Kasumi-1 (cell line): ENCODE measurements at regions not wholly inside any gene's neighbourhood (a gene's known extent, or its start where the extent isn't known, plus 50 kb on each side); places are given as distances from the start of the nearest gene placed in this dataset.

Experiments used
- DNase-seq, 2 experiments: peaks; one replicate each; lab custom pipeline; 2025; lab: John Stamatoyannopoulos, UW

GRCh38 chr2:120992791-120993555 is 257.3 kb downstream of the GLI2 start:
- DNase-seq = no peak

- no peak for DNase-seq
Measured at GRCh38 chr2:120993661-120994060, 258.0 kb downstream of the GLI2 start.

- DNase-seq = no peak
Measured at GRCh38 chr2:120994301-120994995, 258.8 kb downstream of the GLI2 start.

- no peak for DNase-seq
Measured at GRCh38 chr2:120995152-120995551, 259.5 kb downstream of the GLI2 start.

GRCh38 chr2:120995656-120996190 is 260.1 kb downstream of the GLI2 start:
- no peak for DNase-seq

GRCh38 chr2:120999377-121000097 is 263.9 kb downstream of the GLI2 start:
- no peak for DNase-seq

- no peak for DNase-seq
Measured at GRCh38 chr2:121000804-121001203, 265.1 kb downstream of the GLI2 start.

GRCh38 chr2:121001641-121002040 is 266.0 kb downstream of the GLI2 start:
- no peak for DNase-seq

GRCh38 chr2:121002597-121002996 is 266.9 kb downstream of the GLI2 start:
- no peak for DNase-seq

- no peak for DNase-seq
Measured at GRCh38 chr2:121003391-121003790, 267.7 kb downstream of the GLI2 start.

GRCh38 chr2:121004359-121004758 is 268.7 kb downstream of the GLI2 start:
- no peak for DNase-seq

- no peak for DNase-seq
Measured at GRCh38 chr2:121004950-121005349, 269.3 kb downstream of the GLI2 start.

GRCh38 chr2:121005453-121005852 is 269.8 kb downstream of the GLI2 start:
- no peak for DNase-seq

- no peak for DNase-seq
Measured at GRCh38 chr2:121006743-121007489, 271.2 kb downstream of the GLI2 start.

- DNase-seq = no peak
Measured at GRCh38 chr2:121007490-121007853, 271.8 kb downstream of the GLI2 start.

- DNase-seq = no peak
Measured at GRCh38 chr2:121008975-121009374, 273.3 kb downstream of the GLI2 start.

- no peak for DNase-seq
Measured at GRCh38 chr2:121010998-121011397, 274.0 kb downstream of the TFCP2L1 start.

- DNase-seq = no peak
Measured at GRCh38 chr2:121014876-121015275, 270.1 kb downstream of the TFCP2L1 start.

- DNase-seq = no peak
Measured at GRCh38 chr2:121015971-121016485, 269.0 kb downstream of the TFCP2L1 start.

GRCh38 chr2:121017396-121017795 is 267.6 kb downstream of the TFCP2L1 start:
- no peak for DNase-seq

GRCh38 chr2:121018136-121019061 is 266.6 kb downstream of the TFCP2L1 start:
- DNase-seq = no peak
